GM20000 (cell line): ENCODE measurements at regions not wholly inside any gene's neighbourhood (a gene's known extent, or its start where the extent isn't known, plus 50 kb on each side); places are given as distances from the start of the nearest gene placed in this dataset.

ENCODE experiments used
- DNase-seq: peaks from one replicate; pipeline ENCODE4 v3.0.0; 2012; ENCODE audit warnings: low spot score
- TF ChIP-seq, protein P1 (sequence below): IDR thresholded peaks from 2 replicates; pipeline ENCODE4 v1.5.1; 2012; ENCODE audit warnings: mild to moderate bottlenecking, control low read depth; ENCODE audit errors: extremely low read depth, missing control alignments

DNA sequence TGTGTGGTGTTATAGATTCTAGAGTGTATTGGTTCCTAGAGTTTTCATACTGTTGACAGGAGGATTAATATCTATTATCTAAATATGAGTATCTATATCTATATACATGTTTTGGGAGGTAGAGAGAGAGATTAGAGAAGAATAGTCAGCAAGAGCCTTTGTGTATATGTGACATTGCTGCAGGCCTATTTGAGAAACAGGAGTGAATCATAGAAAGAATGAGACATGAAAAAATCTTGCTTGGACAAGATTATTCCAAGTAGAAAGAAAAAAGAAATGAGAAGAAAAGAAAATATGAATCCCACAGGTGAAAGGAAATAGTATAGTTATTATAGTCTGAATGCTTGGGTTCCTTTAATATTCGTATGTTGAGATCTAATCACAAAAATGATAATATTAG, 720.4 kb downstream of the RERGL start:
- TF ChIP-seq, protein P1, sequence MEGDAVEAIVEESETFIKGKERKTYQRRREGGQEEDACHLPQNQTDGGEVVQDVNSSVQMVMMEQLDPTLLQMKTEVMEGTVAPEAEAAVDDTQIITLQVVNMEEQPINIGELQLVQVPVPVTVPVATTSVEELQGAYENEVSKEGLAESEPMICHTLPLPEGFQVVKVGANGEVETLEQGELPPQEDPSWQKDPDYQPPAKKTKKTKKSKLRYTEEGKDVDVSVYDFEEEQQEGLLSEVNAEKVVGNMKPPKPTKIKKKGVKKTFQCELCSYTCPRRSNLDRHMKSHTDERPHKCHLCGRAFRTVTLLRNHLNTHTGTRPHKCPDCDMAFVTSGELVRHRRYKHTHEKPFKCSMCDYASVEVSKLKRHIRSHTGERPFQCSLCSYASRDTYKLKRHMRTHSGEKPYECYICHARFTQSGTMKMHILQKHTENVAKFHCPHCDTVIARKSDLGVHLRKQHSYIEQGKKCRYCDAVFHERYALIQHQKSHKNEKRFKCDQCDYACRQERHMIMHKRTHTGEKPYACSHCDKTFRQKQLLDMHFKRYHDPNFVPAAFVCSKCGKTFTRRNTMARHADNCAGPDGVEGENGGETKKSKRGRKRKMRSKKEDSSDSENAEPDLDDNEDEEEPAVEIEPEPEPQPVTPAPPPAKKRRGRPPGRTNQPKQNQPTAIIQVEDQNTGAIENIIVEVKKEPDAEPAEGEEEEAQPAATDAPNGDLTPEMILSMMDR = no peak
- no peak for DNase-seq

DNA sequence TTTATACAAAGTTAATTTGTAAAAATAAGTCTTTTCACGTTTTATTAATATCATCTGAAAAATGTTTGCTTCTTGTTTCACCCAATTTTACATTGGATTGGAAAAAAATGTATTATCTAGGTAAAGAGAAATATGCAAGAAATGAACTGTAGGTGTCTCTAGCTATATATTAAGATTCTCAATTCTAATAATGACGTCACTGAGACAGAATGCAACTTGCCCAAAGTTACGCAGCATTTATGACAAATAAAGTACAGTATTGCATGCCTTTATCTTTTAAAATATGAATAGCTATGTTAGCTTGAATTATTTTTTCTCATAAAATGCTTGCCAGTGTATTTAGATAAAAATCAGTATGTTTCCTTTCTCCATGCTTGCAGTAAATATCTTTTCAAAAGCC, 728.8 kb downstream of the RERGL start:
- TF ChIP-seq, protein P1 = no peak
- DNase-seq = no peak

DNA sequence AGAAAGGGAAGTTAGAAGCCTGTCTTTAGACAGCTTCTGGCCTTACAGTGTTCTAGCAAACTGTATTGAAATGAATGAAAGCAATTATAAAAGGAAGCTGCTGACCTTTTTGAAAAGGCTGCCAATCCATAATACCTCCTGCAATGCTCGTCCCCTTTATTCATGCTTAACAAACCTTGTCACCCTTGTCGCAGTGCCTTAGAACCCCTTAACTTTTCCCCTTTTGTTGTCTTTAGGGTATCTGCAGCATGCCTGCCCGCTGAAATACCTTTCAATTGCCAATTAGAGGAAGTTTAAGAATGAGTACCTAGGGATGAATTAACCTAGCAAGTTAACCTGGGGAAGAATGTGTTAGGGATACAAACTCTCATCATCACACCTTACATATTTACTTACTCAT, 731.2 kb downstream of the RERGL start:
- no peak for DNase-seq
- TF ChIP-seq, protein P1 = no peak

DNA sequence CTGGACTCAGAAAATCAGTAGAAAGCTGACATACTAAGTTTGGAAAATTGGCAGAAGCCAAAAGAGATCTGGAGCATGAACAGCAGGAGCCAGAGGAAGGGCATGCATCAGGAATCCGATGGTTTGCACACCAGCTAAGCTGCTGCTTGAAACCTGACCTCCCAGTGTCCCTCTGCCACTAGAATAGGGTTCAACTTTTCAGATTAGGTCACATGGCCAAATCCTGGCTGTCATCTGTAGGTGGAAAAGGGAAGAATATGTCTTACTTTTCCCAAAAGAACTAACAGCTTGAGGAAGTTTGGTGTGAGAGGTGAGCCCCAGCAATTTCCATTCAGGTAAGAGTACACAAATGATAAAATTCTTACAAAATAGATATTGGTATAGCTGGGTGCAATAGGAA, 732.6 kb downstream of the RERGL start:
- TF ChIP-seq, protein P1 = no peak
- no peak for DNase-seq

DNA sequence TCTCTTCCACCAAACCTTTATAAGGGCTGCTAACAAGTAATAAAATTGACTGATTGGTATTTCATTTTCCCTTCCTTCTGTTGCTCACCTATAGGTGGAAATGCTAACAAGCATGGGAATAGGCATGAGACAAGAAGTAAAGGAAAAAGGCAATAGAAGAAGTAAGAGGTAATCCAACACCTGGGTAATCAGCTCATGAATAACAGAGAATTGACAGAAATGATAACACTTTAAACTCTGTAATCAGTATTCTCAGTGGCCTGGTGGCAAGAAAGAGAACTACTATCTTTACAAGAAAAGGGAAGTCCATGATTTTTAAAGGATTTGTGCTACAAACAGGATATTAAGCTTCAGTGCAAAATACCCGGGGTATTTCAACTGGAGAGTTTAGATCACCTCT, 737.8 kb downstream of the RERGL start:
- DNase-seq = no peak
- TF ChIP-seq, protein P1 = no peak

DNA sequence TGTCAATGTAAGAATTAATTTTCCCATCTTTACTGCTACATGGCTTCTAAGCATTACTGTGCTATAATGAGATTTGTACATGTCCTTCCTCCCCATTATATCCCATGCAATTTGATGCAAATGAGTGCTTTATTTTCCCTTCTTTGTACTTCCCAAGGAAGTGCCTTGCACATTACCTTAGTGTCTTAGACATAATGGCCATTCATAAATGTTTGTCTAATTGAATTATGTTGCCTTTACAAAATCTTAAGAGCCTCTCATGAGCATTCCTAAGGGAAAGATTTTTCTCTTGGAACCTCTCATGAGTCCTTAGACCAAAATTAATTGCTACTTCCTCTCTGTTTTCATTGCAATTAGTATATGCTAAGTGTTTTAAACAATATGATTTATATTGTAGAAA, 741.7 kb downstream of the RERGL start:
- no peak for DNase-seq
- TF ChIP-seq, protein P1 = no peak

DNA sequence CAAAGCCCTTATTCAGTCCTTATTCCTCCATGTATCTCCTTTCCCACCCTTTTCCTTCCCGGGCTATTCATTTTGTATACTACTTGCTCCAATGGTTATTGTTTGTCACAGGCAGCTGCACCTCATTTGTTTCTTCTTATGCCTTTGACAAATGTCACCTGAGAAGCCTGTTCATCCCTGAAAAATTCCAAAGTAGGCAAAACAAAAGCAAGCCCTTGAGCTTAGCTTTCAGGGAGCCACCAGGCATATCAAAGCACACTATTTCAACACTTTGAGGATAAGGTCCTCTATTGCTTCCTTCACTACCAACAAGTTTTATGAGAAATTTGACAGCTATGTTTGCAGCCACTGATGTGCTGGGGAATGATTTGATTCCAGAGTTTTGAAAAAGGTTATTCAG, 738.7 kb upstream of the LMO3 start:
- DNase-seq = no peak
- TF ChIP-seq, protein P1 = no peak
